IMR-90 (cell line): ENCODE measurements at regions not wholly inside any gene's neighbourhood (a gene's known extent, or its start where the extent isn't known, plus 50 kb on each side); places are given as distances from the start of the nearest gene placed in this dataset.

Source experiments
- CEBPB ChIP-seq: IDR thresholded peaks from 2 replicates; pipeline ENCODE4 v1.6.1; 2012; ENCODE audit warnings: low read depth, low read length, improper control_type of control experiment
- CTCF ChIP-seq: conservative IDR thresholded peaks from 2 replicates; pipeline ENCODE4 v1.5.1; 2012; ENCODE audit warnings: mild to moderate bottlenecking, low read depth, low read length, improper control_type of control experiment
- MXI1 ChIP-seq: IDR thresholded peaks from 2 replicates; pipeline ENCODE4 v1.6.1; 2012; ENCODE audit warnings: low read depth, mild to moderate bottlenecking, low read length, moderate library complexity, borderline replicate concordance
- POLR2A ChIP-seq: IDR thresholded peaks from 2 replicates; pipeline ENCODE4 v1.6.1; 2012; ENCODE audit warnings: mild to moderate bottlenecking, low read depth, low read length
- RAD21 ChIP-seq: IDR thresholded peaks from 2 replicates; pipeline ENCODE4 v1.6.1; 2012; ENCODE audit warnings: low read length, improper control_type of control experiment
- RFX5 ChIP-seq: IDR thresholded peaks from 2 replicates; pipeline ENCODE4 v1.8.0; 2012; ENCODE audit warnings: low read depth, mild to moderate bottlenecking, low read length, moderate library complexity
- TF ChIP-seq, protein P1 (sequence below): fragments of 150-350 bp; IDR thresholded peaks from 2 replicates; pipeline ENCODE4 v1.6.1; 2017; ENCODE audit warnings: mild to moderate bottlenecking, antibody characterized with exemption, low read length, low read depth

DNA sequence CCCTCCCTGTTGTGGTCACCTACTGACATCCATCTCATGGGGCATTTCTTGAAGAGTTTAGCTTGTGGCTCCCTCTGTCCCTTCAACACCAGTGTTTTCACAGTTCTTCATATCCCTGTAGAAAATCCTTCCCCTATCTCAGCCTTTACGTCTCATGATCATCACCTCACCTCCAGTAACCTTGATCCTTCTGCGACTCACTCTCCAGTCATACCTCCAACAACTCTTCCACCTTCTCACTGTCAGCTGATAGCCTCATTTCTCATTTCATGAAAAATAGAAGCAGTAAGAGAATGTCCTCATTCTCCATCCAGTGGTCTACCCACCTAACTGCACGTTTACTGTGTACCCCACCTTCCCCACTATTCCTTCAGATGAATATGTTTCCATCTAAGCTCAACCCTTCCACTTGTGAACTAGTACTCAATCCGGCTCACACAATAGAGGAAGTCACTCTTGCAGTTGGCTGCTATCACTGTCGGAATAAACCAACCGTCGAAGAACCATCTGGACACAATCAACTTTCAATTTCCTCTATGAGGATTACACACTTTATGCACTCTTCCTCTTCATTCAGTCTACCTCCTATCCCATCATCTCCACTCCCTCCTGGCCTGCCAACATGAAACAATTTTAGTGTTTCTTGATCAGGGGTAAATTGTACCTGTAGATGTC lies 256.0 kb downstream of the AHR start:
- TF ChIP-seq RFX5 (no peak), CTCF (no peak), MXI1 (no peak), CEBPB (no peak), POLR2A (no peak), RAD21 (no peak)
- TF ChIP-seq, protein P1, sequence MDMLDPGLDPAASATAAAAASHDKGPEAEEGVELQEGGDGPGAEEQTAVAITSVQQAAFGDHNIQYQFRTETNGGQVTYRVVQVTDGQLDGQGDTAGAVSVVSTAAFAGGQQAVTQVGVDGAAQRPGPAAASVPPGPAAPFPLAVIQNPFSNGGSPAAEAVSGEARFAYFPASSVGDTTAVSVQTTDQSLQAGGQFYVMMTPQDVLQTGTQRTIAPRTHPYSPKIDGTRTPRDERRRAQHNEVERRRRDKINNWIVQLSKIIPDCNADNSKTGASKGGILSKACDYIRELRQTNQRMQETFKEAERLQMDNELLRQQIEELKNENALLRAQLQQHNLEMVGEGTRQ, result no peak
